NOMO-1 (cell line): ENCODE measurements at regions not wholly inside any gene's neighbourhood (a gene's known extent, or its start where the extent isn't known, plus 50 kb on each side); places are given as distances from the start of the nearest gene placed in this dataset.

Experiments
- DNase-seq, 2 experiments: peaks; one replicate each; lab custom pipeline; 2025; ENCODE audit not compliant: unreplicated experiment in 2 of 2; lab: John Stamatoyannopoulos, UW

DNA sequence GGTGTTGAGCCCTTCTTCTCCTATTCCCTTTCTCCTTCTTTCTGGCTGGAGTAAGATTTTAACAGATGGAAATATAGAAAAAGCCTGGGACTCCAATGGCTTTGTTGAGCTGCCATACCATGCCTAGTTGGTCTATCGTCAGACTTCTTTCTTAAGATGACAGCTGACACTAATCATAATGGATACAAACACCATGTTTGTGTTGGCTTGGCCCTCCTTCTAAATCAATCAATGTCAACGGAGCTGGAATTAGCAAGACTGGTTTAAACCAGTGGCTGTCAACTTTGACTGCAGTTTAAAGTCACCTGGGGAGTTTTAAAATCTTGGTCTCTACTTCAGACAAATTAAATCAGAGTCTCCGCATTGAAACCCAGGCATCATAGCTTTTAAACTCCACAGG lies 264.5 kb upstream of the PRR16 start:
- no peak for DNase-seq

DNA sequence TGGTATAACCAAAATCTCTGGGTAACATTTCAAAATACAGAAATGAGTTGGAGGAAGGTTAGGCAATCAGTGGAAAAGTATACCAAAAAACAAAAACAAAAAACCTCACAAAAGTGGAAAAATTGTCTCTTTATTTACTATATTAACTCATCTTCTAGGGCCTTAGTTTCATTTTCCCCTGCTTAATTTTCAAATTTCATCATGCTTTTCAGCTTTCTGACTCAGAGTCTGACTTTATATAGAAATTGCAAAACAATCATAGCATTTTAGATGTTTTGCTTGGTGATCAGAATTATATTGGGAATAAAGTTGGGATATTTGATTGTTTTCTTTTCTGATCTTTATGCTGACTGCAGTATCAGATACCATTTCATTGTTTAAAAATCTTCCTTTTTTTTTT lies 257.0 kb upstream of the PRR16 start:
- DNase-seq, result peak in 1 of 2 experiments; percentile 37

DNA sequence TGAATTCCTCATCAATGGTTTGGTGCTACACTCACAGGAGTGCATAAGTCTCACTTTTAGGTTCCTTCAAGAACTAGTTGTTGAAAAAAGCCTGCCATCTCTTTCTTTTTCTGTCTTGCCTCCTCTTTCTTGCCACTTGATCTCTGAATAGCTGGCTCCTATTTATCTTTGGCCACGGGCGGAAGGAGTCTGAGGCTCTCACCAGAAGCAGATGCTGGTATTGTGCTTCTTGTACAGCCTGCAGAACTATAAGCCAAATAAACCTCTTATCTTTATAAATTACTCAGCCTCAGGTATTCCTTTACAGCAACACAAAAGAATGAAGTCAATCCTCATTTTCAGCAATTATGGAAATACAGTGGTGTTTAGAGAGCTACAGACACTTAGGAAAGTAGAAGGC lies 247.1 kb upstream of the PRR16 start:
- DNase-seq, result no peak

DNA sequence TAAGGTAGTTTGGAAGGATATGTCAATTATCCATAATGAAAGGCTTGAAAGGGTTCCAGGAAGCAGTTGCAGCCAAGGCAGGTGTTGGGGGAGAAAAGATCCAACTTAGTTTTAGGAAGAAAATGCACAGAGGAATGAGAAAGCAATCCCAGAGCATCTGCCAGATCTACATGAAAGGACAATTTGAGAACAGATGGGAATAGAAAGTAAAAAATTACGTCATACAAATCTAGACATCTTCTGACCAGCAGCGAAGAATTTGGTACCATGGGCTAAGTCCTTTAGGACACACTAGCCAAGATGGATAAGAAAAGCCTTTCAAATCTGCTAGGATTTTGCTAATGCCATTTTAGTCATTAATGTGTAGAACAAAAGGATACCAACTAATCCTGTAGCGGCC lies 244.1 kb upstream of the PRR16 start:
- no peak for DNase-seq

DNA sequence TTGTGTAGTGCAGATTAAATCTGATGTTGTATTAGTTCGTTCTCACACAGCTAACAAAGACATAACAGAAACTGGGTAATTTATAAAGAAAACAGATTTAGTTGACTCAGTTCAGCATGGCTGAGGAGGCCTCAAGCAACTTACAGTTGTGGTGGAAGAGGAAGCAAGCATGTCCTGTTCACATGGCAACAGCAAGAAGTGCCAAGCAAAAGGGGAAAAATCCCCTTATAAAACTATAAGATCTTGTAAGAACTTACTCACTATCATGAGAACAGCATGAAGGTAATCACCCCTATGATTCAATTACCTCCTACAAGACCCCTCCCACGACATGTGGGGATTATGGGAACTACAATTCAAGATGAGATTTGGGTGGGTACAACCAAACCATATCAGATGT lies 238.6 kb upstream of the PRR16 start:
- DNase-seq, result no peak

DNA sequence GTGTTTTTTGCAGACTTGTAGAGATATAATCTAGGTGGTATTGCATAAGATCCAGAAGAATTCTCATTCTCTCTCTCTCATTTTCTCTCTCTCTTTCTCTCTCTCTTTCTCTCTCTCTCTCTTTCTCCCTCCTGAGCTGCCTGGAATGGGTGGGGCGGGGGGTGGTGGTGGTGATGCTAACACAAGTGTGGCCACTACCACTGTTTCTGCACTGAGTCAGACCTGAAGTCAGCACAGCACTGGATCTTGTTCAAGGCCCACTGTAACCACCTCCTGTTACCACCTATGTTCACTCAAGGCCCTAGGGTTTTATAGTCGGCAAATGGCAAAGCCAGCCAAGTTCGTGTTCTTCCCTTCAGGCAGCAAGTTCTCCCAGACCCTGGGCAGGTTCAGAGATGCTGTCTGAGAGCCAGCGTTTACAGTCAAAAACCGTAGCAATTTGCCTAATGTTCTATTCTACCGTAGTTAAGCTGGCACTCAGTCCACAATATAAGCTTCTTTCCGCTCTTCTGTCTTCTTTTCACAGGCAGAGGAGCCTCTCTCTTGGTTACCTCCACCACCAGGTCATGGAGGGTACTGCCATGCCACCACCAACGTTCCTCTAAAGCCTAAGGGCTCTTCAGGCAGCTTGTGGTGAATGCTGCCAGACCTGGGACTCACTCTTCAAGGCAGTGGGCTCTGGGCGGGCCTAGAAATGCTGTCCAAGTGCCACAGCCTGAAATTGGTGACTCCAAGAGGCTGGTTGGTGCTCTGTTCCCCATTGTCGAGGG lies 235.7 kb upstream of the PRR16 start:
- DNase-seq, result no peak

DNA sequence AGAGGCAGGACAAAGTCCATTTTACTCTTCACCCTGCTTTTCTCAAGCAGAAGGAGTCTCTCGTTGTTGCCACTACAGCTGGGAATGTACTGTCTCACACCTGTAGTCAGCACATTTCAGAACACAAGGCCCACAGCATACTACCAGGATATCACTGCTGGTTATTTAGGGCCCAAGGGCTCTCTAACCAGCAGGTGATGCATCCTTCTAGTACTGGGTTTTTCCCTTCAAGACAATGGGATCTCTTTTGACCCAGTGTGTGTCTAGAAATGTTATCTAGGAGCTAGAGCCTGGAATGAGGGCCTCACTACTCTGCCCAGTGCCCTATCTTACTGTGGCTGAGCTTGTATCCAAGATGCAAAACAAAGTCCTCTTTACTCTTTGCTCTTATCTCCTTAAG lies 235.1 kb upstream of the PRR16 start:
- no peak for DNase-seq

DNA sequence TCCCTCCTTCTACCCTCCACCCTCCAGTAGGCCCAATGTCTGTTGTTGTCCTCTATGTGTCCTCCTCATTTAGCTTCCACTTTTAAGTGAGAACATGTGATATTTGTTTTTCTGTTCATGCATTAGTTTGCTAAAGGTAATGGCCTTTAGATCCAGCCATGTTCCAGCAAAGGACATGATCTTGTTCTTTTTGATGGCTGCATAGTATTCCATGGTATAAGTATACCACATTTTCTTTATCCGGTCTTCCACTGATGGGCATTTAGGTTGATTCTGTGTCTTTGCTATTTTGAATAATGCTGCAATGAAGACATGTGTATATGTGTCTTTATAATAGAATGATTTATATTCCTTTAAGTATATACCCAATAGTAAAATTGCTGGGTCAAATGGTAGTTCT lies 232.5 kb upstream of the PRR16 start:
- no peak for DNase-seq

DNA sequence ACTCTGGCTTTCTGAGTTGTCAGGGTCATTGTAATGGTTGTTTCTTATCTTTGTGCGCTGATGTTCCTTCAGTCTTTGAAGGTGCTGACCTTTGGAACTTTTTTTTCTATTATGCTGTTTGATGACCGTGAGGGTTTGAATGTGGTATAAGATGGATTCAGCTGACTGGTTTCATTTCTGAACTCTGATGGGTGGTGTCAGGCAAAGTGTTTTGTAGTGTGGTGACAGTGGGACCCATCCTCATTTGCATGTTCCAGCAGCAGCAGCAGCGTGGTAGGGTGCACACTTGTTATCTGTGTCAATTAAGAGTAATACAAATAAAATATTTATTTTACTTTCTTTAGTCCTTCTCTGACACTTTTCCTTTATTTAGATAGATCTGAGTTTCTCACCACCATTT lies 227.7 kb upstream of the PRR16 start:
- DNase-seq, result no peak

DNA sequence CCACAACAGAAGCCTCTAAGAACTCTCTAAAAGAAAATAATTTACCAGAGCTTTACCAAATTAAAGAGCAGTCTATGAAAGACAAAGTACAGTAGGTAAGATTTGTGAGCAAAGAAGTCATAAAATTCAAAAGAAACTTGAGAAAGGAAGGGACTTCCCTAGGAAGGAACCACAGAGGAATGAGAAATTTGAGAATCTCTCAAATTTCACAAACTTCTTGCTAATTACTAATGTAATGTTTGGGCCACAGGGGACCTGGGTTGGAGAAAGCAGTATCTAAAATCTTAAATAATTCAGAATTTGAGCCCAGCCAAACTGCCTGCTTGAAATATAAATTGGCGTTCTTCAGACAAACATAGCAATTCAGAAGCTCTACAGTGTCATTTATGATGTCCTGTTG lies 225.0 kb upstream of the PRR16 start:
- no peak for DNase-seq

DNA sequence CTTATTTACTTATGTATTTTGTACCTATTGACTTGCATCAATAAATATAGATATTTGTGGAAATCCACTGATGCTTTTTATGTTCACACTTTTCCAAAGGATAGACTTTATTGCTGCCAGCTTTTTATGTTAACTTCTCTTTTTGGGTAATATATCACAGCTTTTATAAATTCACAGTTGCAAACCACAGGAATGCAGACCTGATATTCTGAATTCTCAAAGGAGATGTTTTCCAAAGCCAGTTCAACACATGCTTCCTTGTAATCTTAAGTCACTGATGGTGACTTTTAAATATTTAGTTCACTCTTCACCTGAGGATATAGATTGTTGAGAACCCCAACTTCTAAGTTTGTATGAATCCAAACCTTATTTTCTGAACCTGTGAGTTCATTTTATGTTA lies 223.4 kb upstream of the PRR16 start:
- no peak for DNase-seq

DNA sequence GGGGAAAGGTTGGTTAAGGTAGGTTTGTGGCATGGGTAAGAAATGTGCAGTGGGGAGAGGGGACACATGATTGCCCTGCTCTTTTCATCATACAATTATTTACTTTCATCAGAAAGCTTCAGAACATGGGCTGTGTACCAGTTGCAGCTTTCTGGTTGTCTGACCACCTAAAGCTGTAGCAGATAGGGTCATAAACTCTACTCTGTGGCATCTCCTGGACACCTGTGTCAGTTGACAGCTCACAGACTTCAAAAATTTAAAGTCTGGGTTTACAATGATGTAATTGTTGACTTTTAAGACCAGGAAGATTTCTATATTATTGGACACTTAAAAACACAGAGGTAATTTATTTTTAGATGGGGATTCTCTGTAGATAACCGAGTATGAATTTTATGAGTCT lies 222.7 kb upstream of the PRR16 start:
- no peak for DNase-seq

DNA sequence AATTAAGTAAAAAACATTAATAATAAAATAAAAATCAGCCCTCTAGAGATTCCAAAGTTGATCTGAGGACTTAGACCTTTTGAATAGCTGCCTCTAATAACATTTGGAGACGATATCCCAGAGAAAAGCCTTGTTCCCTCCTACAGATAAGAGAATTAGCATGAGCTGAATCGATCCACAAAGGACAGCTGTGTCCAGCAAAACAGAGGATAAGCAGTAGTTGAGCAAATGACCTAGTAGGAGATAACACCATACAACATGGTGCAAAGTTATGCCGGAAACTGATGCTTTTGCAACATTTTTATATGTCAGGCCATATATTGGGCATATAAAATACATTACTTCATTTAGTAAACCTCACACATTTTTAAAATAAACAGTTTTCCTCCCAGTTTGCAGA lies 212.2 kb upstream of the PRR16 start:
- DNase-seq, result no peak

DNA sequence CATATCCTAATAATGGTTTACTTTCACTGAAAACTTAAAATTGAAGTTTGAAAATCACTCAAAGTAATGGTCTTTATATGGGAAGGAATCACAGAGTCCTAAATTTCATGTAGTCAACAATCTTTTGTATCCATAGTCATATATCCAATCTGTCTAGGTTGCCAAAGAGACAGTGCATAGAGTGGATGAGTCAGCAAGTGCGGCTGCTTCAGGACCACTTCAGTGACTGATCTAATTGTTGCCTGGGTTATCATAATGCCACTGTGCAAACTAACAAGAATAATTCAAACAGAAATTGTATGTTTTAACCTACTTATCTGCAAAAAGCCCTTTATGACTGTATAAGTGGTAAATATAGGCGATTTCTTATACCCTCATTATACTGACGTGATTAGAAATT lies 211.3 kb upstream of the PRR16 start:
- no peak for DNase-seq

DNA sequence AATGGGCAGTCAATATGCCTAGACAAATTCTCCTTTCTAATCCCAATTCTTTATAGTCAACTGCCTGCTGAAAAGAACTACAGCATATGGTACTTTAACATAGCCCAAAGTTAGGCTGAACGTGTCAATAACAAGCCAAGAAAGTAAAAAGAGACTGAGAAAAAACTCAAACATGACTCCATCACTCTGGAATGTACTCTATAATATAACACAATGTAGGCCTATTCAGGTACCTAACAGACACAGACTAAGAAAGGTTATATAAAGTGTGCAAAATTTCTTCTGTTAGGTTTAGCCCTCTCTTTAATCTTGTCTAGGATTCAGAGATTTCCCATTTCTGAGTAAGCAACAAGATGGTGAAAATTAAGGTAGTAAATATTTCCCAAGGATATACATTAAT lies 209.7 kb upstream of the PRR16 start:
- DNase-seq, result no peak

DNA sequence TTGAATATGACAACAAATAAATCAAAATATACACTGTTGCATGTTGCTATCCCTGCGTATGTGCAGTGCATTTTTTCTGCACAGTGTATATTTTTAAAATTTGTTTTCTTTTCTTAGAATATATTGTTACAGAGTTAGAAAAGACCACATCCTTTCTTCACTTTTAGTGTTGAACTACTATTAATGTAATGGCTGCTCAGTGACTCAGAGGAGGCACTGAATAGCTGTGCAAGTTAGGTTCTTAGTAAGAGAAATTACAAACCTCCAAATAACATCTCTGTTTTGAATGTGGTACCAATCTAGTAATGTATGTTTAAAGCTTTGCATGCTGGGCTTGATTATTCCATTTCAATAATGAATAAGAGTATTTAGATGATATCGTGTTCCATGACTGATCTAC lies 208.9 kb upstream of the PRR16 start:
- DNase-seq, result no peak

DNA sequence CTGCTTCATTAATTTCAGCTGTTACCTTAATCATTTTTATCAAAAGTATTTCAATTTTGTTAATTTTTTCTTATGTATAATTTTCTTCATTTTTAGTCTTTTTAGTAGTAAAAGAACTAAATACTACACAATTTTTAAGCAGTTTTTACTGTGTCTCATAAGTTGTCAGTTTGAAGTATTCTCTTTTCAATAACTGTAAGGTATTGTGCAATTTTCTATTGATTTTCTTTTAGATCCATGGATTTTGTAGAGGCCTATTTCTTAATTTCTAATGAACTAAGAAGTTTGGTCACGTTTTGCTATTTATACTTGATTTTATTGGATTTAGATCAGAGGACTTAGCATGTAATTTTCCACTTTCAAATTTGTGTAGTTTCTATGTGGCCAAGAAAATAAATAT lies 207.7 kb upstream of the PRR16 start:
- DNase-seq, result no peak

DNA sequence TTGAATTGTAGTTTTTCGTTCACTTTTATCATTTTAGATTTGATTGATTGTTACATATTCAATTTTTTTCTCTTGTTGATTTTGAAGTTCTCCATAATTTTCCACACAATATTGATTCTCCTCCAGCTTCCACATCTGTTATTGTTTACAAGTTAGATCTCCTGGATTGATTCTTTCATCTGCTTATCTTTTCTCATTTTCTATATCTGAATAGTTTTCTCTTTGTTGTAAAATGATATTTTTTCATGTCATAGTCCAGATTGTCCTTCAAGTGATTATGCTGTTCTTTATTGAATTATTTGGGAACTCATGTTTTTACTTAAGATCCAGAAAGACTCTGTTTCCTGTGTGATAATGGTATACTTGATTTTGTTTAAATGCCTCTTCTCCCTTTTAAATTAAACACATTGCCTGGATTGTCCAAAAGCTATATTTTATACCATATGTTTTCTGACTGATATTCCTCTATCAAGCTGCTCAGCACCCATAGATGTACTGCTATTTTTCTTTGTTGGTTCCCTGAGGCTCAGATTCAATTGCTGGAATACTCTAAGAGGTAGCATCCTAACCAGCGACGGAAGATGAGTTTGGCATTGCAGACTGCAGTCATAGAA lies 206.6 kb upstream of the PRR16 start:
- no peak for DNase-seq

DNA sequence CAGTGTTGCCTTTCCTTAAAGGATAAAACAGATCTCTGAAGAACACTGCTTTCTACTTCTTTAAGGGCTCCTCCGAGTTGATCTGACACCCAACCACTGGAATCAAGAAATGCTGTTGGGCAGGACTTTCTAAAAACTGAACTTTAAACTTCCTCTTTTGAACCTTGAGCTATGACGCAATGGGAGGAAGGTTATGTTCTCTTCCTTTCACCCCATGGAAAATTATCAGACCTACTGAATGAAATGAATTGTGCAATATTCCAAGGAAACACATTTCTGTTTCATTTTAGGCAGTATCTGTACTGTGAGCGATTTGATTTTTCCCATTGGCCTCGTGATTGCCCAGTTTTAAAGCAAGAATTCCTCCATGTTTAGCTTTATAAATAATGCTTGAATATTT lies 206.0 kb upstream of the PRR16 start:
- DNase-seq, result peak; percentile 65 to 96

DNA sequence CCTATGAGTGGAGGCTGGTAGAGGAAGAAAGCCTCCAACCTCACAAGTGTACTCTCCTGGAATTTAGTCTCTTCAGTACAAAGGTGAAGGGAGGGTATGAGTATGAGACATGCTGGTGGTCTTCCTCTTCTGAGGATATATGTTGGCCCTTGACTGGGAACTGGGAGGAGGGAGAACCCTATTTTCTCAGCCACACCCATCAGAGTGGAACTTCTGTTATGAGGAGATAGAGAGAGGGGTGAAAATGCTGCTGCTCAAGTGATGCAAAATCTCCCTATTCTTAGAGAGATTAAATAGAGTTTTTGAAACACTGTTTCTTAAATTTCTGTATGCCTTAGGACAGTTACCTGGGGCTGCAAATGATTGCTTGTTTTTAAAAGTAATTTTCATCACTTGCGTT lies 203.4 kb upstream of the PRR16 start:
- no peak for DNase-seq

DNA sequence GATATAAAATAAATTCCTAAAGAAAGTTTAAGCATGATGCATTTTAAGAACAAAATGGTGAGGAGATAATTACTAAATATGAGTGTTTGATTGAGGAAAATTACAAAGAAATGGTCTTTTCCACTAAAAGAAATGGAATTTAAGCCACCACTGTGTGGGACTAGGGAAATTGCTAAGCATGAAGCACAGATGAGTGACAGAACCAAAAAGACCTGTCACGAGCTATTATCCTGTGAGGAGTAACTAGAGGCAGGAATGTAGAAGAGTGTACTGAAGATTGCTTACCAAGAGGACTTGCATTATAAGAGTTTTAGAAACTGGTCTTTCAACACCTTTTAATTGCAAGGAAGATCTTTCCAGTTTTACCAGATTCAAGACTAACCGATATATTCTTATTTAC lies 193.6 kb upstream of the PRR16 start:
- no peak for DNase-seq

DNA sequence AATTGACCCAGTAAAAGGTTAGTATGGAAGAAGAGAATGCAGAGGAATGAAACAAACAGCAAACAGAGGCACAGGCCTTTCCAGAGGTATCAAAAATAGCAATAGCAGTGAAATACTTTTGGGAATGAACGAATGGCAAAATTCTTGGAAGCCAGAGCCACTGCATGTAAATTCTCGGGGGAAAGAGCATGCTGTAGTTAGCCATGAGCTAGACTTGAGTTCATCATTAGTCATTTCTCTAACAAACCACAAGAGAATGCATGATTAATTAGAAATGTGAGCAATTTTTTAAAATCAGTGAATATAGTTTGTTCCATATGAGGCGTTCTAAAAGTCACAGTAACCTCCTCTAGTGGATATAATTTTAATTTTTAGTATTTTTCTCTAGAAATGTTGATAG lies 170.3 kb upstream of the PRR16 start:
- DNase-seq, result no peak

DNA sequence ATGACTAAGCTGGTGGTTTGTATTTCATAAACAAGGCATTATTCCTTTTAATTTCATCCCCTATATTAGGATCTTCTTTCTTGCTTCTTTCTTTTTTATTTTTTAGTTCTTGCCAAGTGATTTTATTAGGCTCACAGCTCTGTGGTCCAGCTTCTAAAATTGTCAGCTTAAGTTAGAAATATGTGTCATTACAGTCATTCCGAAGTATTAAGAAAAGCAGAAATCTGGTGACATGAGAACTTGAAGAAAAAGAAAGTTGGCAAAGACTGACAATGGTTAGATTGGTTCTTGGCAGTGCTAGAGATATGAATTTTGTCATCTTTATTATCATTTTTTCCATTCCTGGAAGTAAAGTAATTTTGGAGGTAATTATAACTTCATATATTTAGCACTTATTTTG lies 166.5 kb upstream of the PRR16 start:
- DNase-seq, result no peak
